CD4-positive, alpha-beta memory T cell (primary cell): ENCODE measurements at regions not wholly inside any gene's neighbourhood (a gene's known extent, or its start where the extent isn't known, plus 50 kb on each side); places are given as distances from the start of the nearest gene placed in this dataset.

Experiments
- CTCF ChIA-PET: fragments of 350-600 bp; sonication (Branson Sonifier 250); formaldehyde crosslinking; loops from one replicate; lab custom pipeline; 2021; ENCODE audit warnings: inconsistent platforms; ENCODE audit not compliant: partially characterized antibody; lab: Charles Lee
- POLR2A ChIA-PET: fragments of 350-600 bp; sonication (Branson Sonifier 250); formaldehyde crosslinking; loops from one replicate; lab custom pipeline; 2021; ENCODE audit not compliant: partially characterized antibody; lab: Charles Lee
- DNase-seq, 5 donors: peaks; one replicate each; pipeline versions ENCODE4 v3.0.0 to v3.0.0-alpha.2; 2020 to 2022; ENCODE audit warnings: mixed read lengths in 1 of 5
- H3K27ac ChIP-seq: one replicate; pipeline ENCODE4 v1.7.0; 2013; ENCODE audit warnings: low read depth, low read length
- H3K27me3 ChIP-seq: 2 replicates; pipeline ENCODE4 v1.7.0; 2013; ENCODE audit warnings: mild to moderate bottlenecking, low read length, moderate library complexity; ENCODE audit not compliant: insufficient read depth
- H3K36me3 ChIP-seq: 2 replicates; pipeline ENCODE4 v1.7.0; 2013; ENCODE audit warnings: mild to moderate bottlenecking, low read length, moderate library complexity; ENCODE audit not compliant: insufficient read depth
- H3K4me1 ChIP-seq: 2 replicates; pipeline ENCODE4 v1.7.0; 2013; ENCODE audit warnings: mild to moderate bottlenecking, low read length, moderate library complexity; ENCODE audit not compliant: insufficient read depth
- H3K4me3 ChIP-seq, 2 donors: one replicate each; pipeline ENCODE4 v1.7.0; 2013; ENCODE audit warnings: low read length in 2 of 2, mild to moderate bottlenecking in 1 of 2
- H3K9me3 ChIP-seq, 2 donors: one replicate each; pipeline ENCODE4 v1.7.0; 2013; ENCODE audit warnings: low read length in 2 of 2, control low read depth in 1 of 2; ENCODE audit not compliant: control insufficient read depth in 1 of 2
- H3K27ac Mint-ChIP-seq, 7 donors: one replicate each; pipeline ENCODE4 v1.8.0; 2020 to 2021; ENCODE audit warnings: mixed read lengths in 7 of 7, mild to moderate bottlenecking in 6 of 7, inconsistent platforms in 3 of 7, moderate library complexity in 3 of 7
- H3K27me3 Mint-ChIP-seq, 2 donors: one replicate each; pipeline ENCODE4 v1.8.0; 2020 to 2021; ENCODE audit warnings: mixed read lengths in 2 of 2
- H3K36me3 Mint-ChIP-seq, 2 donors: one replicate each; pipeline ENCODE4 v1.8.0; 2020 to 2021; ENCODE audit warnings: mixed read lengths in 2 of 2, inconsistent platforms in 1 of 2, mild to moderate bottlenecking in 1 of 2
- H3K4me1 Mint-ChIP-seq, 4 donors: one replicate each; pipeline ENCODE4 v1.8.0; 2020 to 2021; ENCODE audit warnings: mixed read lengths in 4 of 4, mild to moderate bottlenecking in 1 of 4
- H3K4me3 Mint-ChIP-seq, 8 donors: one replicate each; pipeline ENCODE4 v1.8.0; 2020 to 2021; ENCODE audit warnings: mixed read lengths in 8 of 8, mild to moderate bottlenecking in 7 of 8, moderate library complexity in 6 of 8, inconsistent platforms in 3 of 8
- H3K9me3 Mint-ChIP-seq, 8 donors: one replicate each; pipeline ENCODE4 v1.8.0; 2020 to 2021; ENCODE audit warnings: mixed read lengths in 8 of 8, mild to moderate bottlenecking in 5 of 8, inconsistent platforms in 3 of 8, moderate library complexity in 1 of 8
- intact Hi-C: fragments of 100-400 bp; cut with micrococcal nuclease; formaldehyde crosslinking; loops from one replicate; pipeline ENCODE4 v1.15.1; 2023

GRCh38 chr1:59046730-59047157 is 250.2 kb upstream of the FGGY start:
- ChIA-PET POLR2A (interaction anchor here (0.9 to 4.8 kb wide), 4 partner anchors 18 to 262 kb away, joined by 3 to 33 read pairs (median 4); partner anchors contain the start of gene JUN), CTCF (interaction anchor here (0.9 to 1.8 kb wide), 5 partner anchors 19 to 105 kb away, joined by 3 to 6 read pairs (median 4); no protein-coding TSS in a partner anchor)
- Mint-ChIP-seq H3K27ac (peak overlapping the region; percentile 13 to 89 (median 84)), H3K4me1 (peaks cover 31 to 55% (median 40%) of the 10 kb centered on the region in 4 donors), H3K36me3 (no peaks in the 10 kb centered on the region), H3K4me3 (peak overlapping the region in 7 of 8 donors; percentile 19 to 69 (median 51)), H3K27me3 (no peaks in the 10 kb centered on the region), H3K9me3 (no peaks in the 10 kb centered on the region)
- Histone ChIP-seq H3K4me1 (peaks cover 38% of the 10 kb centered on the region), H3K4me3 (no peak overlapping the region), H3K36me3 (no peaks in the 10 kb centered on the region), H3K27me3 (no peaks in the 10 kb centered on the region), H3K27ac (no peak overlapping the region), H3K9me3 (no peaks in the 10 kb centered on the region)
- intact Hi-C loops, result no loop called here
- peak in 4 of 5 donors; percentile 36 to 50 (median 40) for DNase-seq

GRCh38 chr1:59051007-59051406 is 245.9 kb upstream of the FGGY start:
- Mint-ChIP-seq H3K9me3 (peaks cover 0 to 5% (median 0%) of the 10 kb centered on the region in 8 donors), H3K27me3 (peaks cover 0 to 4% of the 10 kb centered on the region in 2 donors), H3K27ac (no peak overlapping the region), H3K4me1 (peaks cover 15 to 24% (median 18%) of the 10 kb centered on the region in 4 donors), H3K4me3 (no peak overlapping the region), H3K36me3 (peaks cover 0 to 4% of the 10 kb centered on the region in 2 donors)
- ChIA-PET POLR2A (no interaction called here), CTCF (no interaction called here)
- H3K9me3 ChIP-seq, result no peaks in the 10 kb centered on the region
- no peak for DNase-seq
- no peaks in the 10 kb centered on the region for H3K27me3 ChIP-seq
- intact Hi-C loops, result no loop called here
- no peak overlapping the region for H3K27ac ChIP-seq
- H3K4me1 ChIP-seq, result peaks cover 18% of the 10 kb centered on the region
- no peaks in the 10 kb centered on the region for H3K36me3 ChIP-seq
- no peak overlapping the region for H3K4me3 ChIP-seq

DNA sequence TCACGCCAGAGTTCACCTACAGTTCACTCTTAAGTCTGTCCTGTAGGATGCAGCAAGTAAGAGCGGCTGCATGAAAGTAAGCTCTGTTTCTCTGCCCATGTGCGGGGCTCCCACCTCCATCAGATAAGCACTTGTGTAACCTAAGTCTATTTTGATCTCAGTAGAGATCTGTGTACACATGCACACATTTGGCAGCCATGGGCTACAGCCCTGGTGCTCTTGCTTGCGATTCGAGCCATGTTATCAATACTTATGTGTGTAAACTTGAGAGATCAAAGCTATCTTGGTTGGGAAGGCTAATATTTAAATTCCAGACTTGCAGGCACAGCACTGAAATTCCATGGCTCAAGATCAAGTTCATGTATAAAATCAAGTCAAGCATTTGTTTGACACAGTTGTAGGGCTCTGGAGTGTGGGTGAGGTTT is 244.7 kb upstream of the FGGY start:
- H3K9me3 Mint-ChIP-seq, result peaks cover 0 to 5% (median 0%) of the 10 kb centered on the region in 8 donors
- intact Hi-C loops, result no loop called here
- Histone ChIP-seq H3K27ac (no peak overlapping the region), H3K36me3 (no peaks in the 10 kb centered on the region), H3K4me3 (no peak overlapping the region), H3K4me1 (peaks cover 6% of the 10 kb centered on the region), H3K27me3 (no peaks in the 10 kb centered on the region), H3K9me3 (no peaks in the 10 kb centered on the region)
- ChIA-PET POLR2A (interaction anchor here (1.6 kb wide), 1 partner anchor 11 kb away, joined by 3 read pairs; no protein-coding TSS in a partner anchor), CTCF (interaction anchor here (1.1 to 1.5 kb wide), 2 partner anchors 10 to 267 kb away, joined by 3 read pairs; no protein-coding TSS in a partner anchor)
- peaks cover 5 to 12% (median 9%) of the 10 kb centered on the region in 4 donors for H3K4me1 Mint-ChIP-seq
- peaks cover 0 to 4% of the 10 kb centered on the region in 2 donors for H3K27me3 Mint-ChIP-seq
- H3K4me3 Mint-ChIP-seq, result no peak overlapping the region
- H3K36me3 Mint-ChIP-seq, result peaks cover 0 to 4% of the 10 kb centered on the region in 2 donors
- DNase-seq, result no peak
- H3K27ac Mint-ChIP-seq, result no peak overlapping the region

DNA sequence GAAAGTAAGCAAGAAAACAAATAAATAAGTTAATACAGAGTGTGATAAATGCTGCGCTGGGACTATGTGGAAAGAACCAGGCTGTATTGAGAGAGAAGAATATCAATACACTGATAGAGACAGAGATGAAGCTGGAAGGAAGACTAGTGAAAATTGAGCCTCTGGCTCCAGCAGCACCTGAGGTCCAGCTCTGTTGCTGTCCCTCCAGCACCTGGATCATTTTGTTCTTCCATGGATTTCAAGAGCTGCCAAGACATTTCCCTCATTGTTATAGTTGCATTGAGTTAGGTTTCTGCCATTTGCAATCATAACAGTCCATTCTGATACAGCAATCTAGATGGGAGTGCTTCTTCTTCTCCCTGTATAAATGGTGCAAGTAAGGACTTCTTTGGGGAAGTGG is 242.7 kb upstream of the FGGY start:
- Histone ChIP-seq H3K36me3 (no peaks in the 10 kb centered on the region), H3K4me1 (no peaks in the 10 kb centered on the region), H3K27me3 (no peaks in the 10 kb centered on the region), H3K27ac (no peak overlapping the region), H3K4me3 (no peak overlapping the region), H3K9me3 (no peaks in the 10 kb centered on the region)
- CTCF ChIA-PET, result no interaction called here
- Mint-ChIP-seq H3K4me3 (no peak overlapping the region), H3K27me3 (peaks cover 0 to 4% of the 10 kb centered on the region in 2 donors), H3K36me3 (peaks cover 0 to 4% of the 10 kb centered on the region in 2 donors), H3K9me3 (peaks cover 0 to 5% (median 0%) of the 10 kb centered on the region in 8 donors), H3K27ac (no peak overlapping the region), H3K4me1 (peaks cover 0 to 8% (median under 1%) of the 10 kb centered on the region in 4 donors)
- POLR2A ChIA-PET, result no interaction called here
- intact Hi-C loops, result no loop called here
- no peak for DNase-seq

DNA sequence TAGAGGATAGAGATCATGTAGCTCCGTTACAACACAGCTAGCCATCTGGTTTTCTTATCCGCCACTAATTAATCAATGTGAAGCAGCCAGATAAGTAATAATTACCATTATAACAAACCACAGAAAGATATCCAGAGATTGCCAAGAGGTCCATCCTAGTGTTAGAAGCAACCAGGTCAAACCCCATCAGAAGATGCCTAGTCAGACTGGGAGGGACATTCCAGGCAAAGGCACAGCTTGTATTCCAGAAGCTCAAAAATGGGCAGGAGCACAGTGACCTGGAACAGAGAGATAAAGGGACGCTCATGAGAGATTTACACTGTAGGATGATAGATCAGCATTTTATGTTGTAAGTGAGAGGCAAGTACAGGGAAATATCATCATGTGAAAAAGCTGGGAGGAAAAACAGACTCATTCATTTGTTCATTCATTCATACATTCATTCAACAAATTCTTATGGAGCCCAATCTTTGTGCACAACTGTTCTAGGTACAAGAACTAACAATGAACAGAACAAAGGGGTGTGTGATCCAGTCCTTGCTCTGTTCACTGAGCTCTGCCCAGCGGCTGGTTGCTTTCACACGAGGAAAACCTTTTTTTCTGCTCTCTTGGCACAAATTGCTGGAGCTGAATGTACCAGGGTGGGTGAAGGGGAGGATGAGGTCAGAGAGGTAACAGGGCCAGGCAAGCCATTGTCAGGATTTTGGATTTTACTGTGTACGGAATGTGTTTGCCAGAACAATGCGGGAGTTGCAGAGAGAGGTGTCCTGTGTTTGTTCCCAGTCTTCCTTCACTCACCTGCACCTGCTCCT is 240.8 kb upstream of the FGGY start:
- POLR2A ChIA-PET, result no interaction called here
- no peak overlapping the region for H3K27ac ChIP-seq
- Mint-ChIP-seq H3K9me3 (peaks cover 0 to 5% (median 0%) of the 10 kb centered on the region in 8 donors), H3K27me3 (peaks cover 0 to 4% of the 10 kb centered on the region in 2 donors), H3K36me3 (peaks cover 0 to 4% of the 10 kb centered on the region in 2 donors), H3K27ac (no peak overlapping the region), H3K4me3 (no peak overlapping the region), H3K4me1 (peaks cover 0 to 8% (median 3%) of the 10 kb centered on the region in 4 donors)
- no peaks in the 10 kb centered on the region for H3K36me3 ChIP-seq
- no peaks in the 10 kb centered on the region for H3K9me3 ChIP-seq
- DNase-seq, result no peak
- CTCF ChIA-PET, result no interaction called here
- intact Hi-C loops, result no loop called here
- H3K27me3 ChIP-seq, result no peaks in the 10 kb centered on the region
- H3K4me1 ChIP-seq, result no peaks in the 10 kb centered on the region
- H3K4me3 ChIP-seq, result no peak overlapping the region

DNA sequence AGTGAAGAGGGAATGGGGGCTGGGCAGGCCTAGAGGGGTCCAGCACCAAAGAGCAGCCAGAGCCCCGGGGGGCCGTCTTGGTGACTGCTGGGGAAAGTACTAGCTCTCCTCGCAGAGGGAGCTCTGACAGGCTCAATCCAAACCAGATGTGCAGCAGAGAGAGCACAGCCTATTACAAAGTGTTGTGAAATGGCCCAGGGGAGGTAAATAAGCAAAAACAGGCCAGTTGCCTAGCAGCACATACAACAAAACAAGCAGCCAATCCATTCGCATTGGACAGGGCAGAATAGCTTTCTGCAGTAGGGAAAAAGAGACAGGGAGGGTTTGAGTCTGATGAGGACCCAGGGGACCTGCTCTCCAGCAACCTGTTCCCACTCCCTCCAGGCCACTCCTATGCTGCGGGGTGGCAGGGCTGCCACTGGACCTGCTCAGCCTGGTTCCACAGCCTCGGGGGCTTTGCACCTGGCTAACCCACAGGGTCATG is 239.6 kb upstream of the FGGY start:
- Histone ChIP-seq H3K27me3 (no peaks in the 10 kb centered on the region), H3K4me1 (no peaks in the 10 kb centered on the region), H3K4me3 (no peak overlapping the region), H3K27ac (no peak overlapping the region), H3K36me3 (no peaks in the 10 kb centered on the region), H3K9me3 (no peaks in the 10 kb centered on the region)
- H3K27ac Mint-ChIP-seq, result no peak overlapping the region
- POLR2A ChIA-PET, result no interaction called here
- CTCF ChIA-PET, result no interaction called here
- H3K27me3 Mint-ChIP-seq, result peaks cover 0 to 4% of the 10 kb centered on the region in 2 donors
- intact Hi-C loops, result no loop called here
- DNase-seq, result no peak
- peaks cover 0 to 5% (median 0%) of the 10 kb centered on the region in 8 donors for H3K9me3 Mint-ChIP-seq
- H3K4me1 Mint-ChIP-seq, result peaks cover 4 to 16% (median 6%) of the 10 kb centered on the region in 4 donors
- peaks cover 0 to 4% of the 10 kb centered on the region in 2 donors for H3K36me3 Mint-ChIP-seq
- H3K4me3 Mint-ChIP-seq, result no peak overlapping the region

GRCh38 chr1:59057796-59058195 is 239.1 kb upstream of the FGGY start:
- intact Hi-C loops, result no loop called here
- no peak overlapping the region for H3K4me3 Mint-ChIP-seq
- DNase-seq, result no peak
- peak overlapping the region in 2 of 7 donors; percentile 45 to 76 for H3K27ac Mint-ChIP-seq
- Histone ChIP-seq H3K27me3 (no peaks in the 10 kb centered on the region), H3K4me3 (no peak overlapping the region), H3K9me3 (no peaks in the 10 kb centered on the region), H3K4me1 (peaks cover 2% of the 10 kb centered on the region), H3K36me3 (no peaks in the 10 kb centered on the region), H3K27ac (no peak overlapping the region)
- H3K4me1 Mint-ChIP-seq, result peaks cover 4 to 19% (median 9%) of the 10 kb centered on the region in 4 donors
- ChIA-PET CTCF (no interaction called here), POLR2A (no interaction called here)
- H3K9me3 Mint-ChIP-seq, result peaks cover 0 to 5% (median 0%) of the 10 kb centered on the region in 8 donors
- H3K36me3 Mint-ChIP-seq, result peaks cover 0 to 3% of the 10 kb centered on the region in 2 donors
- peaks cover 0 to 4% of the 10 kb centered on the region in 2 donors for H3K27me3 Mint-ChIP-seq
